ENCODE measurements at regions not wholly inside any gene's neighbourhood (a gene's known extent, or its start where the extent isn't known, plus 50 kb on each side); places are given as distances from the start of the nearest gene placed in this dataset.

DNA sequence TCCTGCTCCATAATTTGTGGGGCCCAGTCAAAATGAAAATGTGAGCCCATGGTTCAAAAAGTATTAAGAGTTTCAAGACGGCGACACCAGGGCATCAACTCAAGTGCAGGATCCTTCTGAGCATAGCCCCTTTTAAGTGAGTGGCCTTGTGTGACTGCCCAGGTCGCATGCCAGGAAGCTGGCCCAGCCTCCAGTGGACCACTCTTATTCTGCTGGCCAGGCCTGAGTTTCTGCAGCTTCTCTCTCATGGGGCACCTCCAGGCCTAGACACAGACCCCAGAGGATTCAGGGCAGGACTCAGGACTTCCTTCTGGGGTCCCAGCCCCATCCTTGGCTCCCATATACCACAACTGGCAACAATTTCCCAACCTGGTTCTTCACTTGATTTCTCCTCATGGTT, 83.5 kb upstream of the HAAO start:
- TF ChIP-seq, protein P1, sequence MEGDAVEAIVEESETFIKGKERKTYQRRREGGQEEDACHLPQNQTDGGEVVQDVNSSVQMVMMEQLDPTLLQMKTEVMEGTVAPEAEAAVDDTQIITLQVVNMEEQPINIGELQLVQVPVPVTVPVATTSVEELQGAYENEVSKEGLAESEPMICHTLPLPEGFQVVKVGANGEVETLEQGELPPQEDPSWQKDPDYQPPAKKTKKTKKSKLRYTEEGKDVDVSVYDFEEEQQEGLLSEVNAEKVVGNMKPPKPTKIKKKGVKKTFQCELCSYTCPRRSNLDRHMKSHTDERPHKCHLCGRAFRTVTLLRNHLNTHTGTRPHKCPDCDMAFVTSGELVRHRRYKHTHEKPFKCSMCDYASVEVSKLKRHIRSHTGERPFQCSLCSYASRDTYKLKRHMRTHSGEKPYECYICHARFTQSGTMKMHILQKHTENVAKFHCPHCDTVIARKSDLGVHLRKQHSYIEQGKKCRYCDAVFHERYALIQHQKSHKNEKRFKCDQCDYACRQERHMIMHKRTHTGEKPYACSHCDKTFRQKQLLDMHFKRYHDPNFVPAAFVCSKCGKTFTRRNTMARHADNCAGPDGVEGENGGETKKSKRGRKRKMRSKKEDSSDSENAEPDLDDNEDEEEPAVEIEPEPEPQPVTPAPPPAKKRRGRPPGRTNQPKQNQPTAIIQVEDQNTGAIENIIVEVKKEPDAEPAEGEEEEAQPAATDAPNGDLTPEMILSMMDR (conservative IDR thresholded peaks at IDR 0.05): no peak
- no peak for TF ChIP-seq ZFX (IDR thresholded peaks at IDR 0.05)
